ENCODE measurements at regions not wholly inside any gene's neighbourhood (a gene's known extent, or its start where the extent isn't known, plus 50 kb on each side); places are given as distances from the start of the nearest gene placed in this dataset.

- TF ChIP-seq CTCF (IDR thresholded peaks at IDR 0.05; ENCODE audit: low read depth, low read length) (no peak), POLR2A (IDR thresholded peaks at IDR 0.05; ENCODE audit: extremely low read depth, insufficient read length) (no peak), MYC (IDR thresholded peaks at IDR 0.05; ENCODE audit: low read depth, low read length) (no peak), MAX (IDR thresholded peaks at IDR 0.05; ENCODE audit: low read depth, low read length) (no peak)
These were observed 112.5 kb upstream of the STK26 start for GRCh38 chrX:131910586-131910985.

Data from NB4 (cell line).